ENCODE measurements at regions not wholly inside any gene's neighbourhood (a gene's known extent, or its start where the extent isn't known, plus 50 kb on each side); places are given as distances from the start of the nearest gene placed in this dataset.

DNA sequence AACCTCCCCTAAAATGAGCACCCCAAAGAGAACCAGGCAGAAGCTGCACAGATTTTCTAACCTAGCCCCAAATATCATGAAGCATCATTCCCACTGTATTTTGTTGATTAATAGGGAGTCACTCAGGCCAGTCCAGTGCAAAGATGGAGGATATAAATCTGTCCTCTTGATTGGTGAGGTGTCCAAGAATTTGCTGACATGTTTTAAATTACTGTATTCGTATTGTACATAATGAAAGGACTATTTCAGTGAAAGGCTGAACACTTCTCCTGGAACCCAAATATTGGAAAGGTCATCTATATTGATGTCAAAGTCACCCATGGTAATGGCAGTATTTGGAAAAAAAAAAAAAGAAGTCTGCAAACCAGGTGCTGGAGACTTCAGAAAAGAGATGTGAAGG, 477.5 kb downstream of the RMST start (continued):
- TF ChIP-seq, protein P1, sequence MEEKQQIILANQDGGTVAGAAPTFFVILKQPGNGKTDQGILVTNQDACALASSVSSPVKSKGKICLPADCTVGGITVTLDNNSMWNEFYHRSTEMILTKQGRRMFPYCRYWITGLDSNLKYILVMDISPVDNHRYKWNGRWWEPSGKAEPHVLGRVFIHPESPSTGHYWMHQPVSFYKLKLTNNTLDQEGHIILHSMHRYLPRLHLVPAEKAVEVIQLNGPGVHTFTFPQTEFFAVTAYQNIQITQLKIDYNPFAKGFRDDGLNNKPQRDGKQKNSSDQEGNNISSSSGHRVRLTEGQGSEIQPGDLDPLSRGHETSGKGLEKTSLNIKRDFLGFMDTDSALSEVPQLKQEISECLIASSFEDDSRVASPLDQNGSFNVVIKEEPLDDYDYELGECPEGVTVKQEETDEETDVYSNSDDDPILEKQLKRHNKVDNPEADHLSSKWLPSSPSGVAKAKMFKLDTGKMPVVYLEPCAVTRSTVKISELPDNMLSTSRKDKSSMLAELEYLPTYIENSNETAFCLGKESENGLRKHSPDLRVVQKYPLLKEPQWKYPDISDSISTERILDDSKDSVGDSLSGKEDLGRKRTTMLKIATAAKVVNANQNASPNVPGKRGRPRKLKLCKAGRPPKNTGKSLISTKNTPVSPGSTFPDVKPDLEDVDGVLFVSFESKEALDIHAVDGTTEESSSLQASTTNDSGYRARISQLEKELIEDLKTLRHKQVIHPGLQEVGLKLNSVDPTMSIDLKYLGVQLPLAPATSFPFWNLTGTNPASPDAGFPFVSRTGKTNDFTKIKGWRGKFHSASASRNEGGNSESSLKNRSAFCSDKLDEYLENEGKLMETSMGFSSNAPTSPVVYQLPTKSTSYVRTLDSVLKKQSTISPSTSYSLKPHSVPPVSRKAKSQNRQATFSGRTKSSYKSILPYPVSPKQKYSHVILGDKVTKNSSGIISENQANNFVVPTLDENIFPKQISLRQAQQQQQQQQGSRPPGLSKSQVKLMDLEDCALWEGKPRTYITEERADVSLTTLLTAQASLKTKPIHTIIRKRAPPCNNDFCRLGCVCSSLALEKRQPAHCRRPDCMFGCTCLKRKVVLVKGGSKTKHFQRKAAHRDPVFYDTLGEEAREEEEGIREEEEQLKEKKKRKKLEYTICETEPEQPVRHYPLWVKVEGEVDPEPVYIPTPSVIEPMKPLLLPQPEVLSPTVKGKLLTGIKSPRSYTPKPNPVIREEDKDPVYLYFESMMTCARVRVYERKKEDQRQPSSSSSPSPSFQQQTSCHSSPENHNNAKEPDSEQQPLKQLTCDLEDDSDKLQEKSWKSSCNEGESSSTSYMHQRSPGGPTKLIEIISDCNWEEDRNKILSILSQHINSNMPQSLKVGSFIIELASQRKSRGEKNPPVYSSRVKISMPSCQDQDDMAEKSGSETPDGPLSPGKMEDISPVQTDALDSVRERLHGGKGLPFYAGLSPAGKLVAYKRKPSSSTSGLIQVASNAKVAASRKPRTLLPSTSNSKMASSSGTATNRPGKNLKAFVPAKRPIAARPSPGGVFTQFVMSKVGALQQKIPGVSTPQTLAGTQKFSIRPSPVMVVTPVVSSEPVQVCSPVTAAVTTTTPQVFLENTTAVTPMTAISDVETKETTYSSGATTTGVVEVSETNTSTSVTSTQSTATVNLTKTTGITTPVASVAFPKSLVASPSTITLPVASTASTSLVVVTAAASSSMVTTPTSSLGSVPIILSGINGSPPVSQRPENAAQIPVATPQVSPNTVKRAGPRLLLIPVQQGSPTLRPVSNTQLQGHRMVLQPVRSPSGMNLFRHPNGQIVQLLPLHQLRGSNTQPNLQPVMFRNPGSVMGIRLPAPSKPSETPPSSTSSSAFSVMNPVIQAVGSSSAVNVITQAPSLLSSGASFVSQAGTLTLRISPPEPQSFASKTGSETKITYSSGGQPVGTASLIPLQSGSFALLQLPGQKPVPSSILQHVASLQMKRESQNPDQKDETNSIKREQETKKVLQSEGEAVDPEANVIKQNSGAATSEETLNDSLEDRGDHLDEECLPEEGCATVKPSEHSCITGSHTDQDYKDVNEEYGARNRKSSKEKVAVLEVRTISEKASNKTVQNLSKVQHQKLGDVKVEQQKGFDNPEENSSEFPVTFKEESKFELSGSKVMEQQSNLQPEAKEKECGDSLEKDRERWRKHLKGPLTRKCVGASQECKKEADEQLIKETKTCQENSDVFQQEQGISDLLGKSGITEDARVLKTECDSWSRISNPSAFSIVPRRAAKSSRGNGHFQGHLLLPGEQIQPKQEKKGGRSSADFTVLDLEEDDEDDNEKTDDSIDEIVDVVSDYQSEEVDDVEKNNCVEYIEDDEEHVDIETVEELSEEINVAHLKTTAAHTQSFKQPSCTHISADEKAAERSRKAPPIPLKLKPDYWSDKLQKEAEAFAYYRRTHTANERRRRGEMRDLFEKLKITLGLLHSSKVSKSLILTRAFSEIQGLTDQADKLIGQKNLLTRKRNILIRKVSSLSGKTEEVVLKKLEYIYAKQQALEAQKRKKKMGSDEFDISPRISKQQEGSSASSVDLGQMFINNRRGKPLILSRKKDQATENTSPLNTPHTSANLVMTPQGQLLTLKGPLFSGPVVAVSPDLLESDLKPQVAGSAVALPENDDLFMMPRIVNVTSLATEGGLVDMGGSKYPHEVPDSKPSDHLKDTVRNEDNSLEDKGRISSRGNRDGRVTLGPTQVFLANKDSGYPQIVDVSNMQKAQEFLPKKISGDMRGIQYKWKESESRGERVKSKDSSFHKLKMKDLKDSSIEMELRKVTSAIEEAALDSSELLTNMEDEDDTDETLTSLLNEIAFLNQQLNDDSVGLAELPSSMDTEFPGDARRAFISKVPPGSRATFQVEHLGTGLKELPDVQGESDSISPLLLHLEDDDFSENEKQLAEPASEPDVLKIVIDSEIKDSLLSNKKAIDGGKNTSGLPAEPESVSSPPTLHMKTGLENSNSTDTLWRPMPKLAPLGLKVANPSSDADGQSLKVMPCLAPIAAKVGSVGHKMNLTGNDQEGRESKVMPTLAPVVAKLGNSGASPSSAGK (IDR thresholded peaks at IDR 0.05): no peak

Measured in K562 (cell line).